ENCODE measurements at regions not wholly inside any gene's neighbourhood (a gene's known extent, or its start where the extent isn't known, plus 50 kb on each side); places are given as distances from the start of the nearest gene placed in this dataset.

DNA sequence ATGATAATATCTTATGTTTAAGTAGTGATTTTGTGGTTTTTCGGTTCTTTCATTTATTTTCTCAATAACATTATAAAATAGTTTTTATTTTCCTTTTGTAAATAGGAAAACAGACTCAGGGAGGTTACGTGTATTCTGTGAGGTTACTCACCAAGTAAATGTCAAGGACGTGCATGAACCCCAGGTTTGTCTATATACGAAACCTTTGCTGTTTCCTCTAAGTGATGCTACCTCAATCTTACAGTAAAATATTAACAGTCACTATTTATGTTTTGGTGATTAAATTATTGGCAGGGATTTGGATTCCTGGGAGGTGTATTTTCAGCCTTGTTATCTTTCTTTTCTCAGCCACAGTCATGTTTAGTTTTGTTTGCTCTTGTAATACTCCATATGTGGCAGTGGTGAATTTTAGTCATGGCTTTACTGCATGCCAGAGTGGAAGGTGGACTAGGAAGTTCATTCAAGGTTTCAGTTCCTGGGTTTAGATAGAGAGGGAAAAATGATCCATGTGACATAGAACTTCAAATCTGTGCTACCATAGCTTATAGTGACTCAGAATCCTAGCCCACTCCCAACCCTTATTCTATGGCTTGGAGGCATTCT lies 139.9 kb downstream of the ARL4A start:
- TF ChIP-seq, protein P1, sequence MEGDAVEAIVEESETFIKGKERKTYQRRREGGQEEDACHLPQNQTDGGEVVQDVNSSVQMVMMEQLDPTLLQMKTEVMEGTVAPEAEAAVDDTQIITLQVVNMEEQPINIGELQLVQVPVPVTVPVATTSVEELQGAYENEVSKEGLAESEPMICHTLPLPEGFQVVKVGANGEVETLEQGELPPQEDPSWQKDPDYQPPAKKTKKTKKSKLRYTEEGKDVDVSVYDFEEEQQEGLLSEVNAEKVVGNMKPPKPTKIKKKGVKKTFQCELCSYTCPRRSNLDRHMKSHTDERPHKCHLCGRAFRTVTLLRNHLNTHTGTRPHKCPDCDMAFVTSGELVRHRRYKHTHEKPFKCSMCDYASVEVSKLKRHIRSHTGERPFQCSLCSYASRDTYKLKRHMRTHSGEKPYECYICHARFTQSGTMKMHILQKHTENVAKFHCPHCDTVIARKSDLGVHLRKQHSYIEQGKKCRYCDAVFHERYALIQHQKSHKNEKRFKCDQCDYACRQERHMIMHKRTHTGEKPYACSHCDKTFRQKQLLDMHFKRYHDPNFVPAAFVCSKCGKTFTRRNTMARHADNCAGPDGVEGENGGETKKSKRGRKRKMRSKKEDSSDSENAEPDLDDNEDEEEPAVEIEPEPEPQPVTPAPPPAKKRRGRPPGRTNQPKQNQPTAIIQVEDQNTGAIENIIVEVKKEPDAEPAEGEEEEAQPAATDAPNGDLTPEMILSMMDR (conservative IDR thresholded peaks at IDR 0.05 in 1 of 2, IDR thresholded peaks at IDR 0.05 in 1 of 2; ENCODE audit: extremely low read depth in 1 of 2, insufficient read depth in 1 of 2, low read depth in 1 of 2, low read length in 2 of 2) = no peak
- no peak for TF ChIP-seq EZH2 (IDR thresholded peaks at IDR 0.05; ENCODE audit: borderline replicate concordance, low read length)
